Cardiac septum (tissue), 1 donor: ENCODE measurements at regions not wholly inside any gene's neighbourhood (a gene's known extent, or its start where the extent isn't known, plus 50 kb on each side); places are given as distances from the start of the nearest gene placed in this dataset.
"Not testable (repeated sequence)": the region's sequence is repeated elsewhere in the genome, so short reads cannot be mapped to it uniquely, and the experiment has no call there.

Source experiments
- DNase-seq: peaks from one replicate; pipeline ENCODE4 v3.0.0-alpha.2; 2020; ENCODE audit warnings: low spot score
- intact Hi-C: fragments of 100-400 bp; cut with DNase I; formaldehyde crosslinking; loops from one replicate; pipeline ENCODE4 v1.14.0; 2022
- donor health status: DM: no; HTN: no; CAD: no.

GRCh38 chr18:70621710-70622109, 332.9 kb downstream of the SOCS6 start:
- intact Hi-C loops, result no loop called here
- DNase-seq, result no peak

- DNase-seq, result no peak
- intact Hi-C loops, result no loop called here
Measured at GRCh38 chr18:70620837-70621612, 332.2 kb downstream of the SOCS6 start.

- DNase-seq, result no peak
- intact Hi-C loops, result no loop called here
Measured at GRCh38 chr18:70617020-70617763, 328.3 kb downstream of the SOCS6 start.

- DNase-seq, result no peak
- intact Hi-C loops, result no loop called here
Measured at GRCh38 chr18:70600225-70600925, 311.5 kb downstream of the SOCS6 start.

GRCh38 chr18:70598406-70598805, 309.6 kb downstream of the SOCS6 start:
- intact Hi-C loops, result no loop called here
- no peak for DNase-seq

- intact Hi-C loops, result no loop called here
- no peak for DNase-seq
Measured at GRCh38 chr18:70582981-70583380, 294.1 kb downstream of the SOCS6 start.

GRCh38 chr18:70578480-70578879, 289.6 kb downstream of the SOCS6 start:
- DNase-seq, result no peak
- intact Hi-C loops, result no loop called here

GRCh38 chr18:70577023-70577420, 288.2 kb downstream of the SOCS6 start:
- no peak for DNase-seq
- intact Hi-C loops, result no loop called here

GRCh38 chr18:70576276-70577022, 287.6 kb downstream of the SOCS6 start:
- intact Hi-C loops, result no loop called here
- no peak for DNase-seq

- intact Hi-C loops, DNase-seq: not testable (repeated sequence)
Measured at GRCh38 chr18:70574951-70575350, 286.1 kb downstream of the SOCS6 start.

- intact Hi-C loops, DNase-seq: not testable (repeated sequence)
Measured at GRCh38 chr18:70569647-70570046, 280.8 kb downstream of the SOCS6 start.

GRCh38 chr18:70559446-70559845, 270.6 kb downstream of the SOCS6 start:
- no peak for DNase-seq
- intact Hi-C loops, result no loop called here

- intact Hi-C loops, result no loop called here
- DNase-seq, result no peak
Measured at GRCh38 chr18:70558371-70558770, 269.5 kb downstream of the SOCS6 start.

- no peak for DNase-seq
- intact Hi-C loops, result no loop called here
Measured at GRCh38 chr18:70554854-70555445, 266.1 kb downstream of the SOCS6 start.

GRCh38 chr18:70553936-70554260, 265.1 kb downstream of the SOCS6 start:
- no peak for DNase-seq
- intact Hi-C loops, result no loop called here

GRCh38 chr18:70553245-70553935, 264.5 kb downstream of the SOCS6 start:
- DNase-seq, result no peak
- intact Hi-C loops, result no loop called here

GRCh38 chr18:70536370-70537062, 247.7 kb downstream of the SOCS6 start:
- intact Hi-C loops, result no loop called here
- DNase-seq, result no peak

GRCh38 chr18:70535041-70535440, 246.2 kb downstream of the SOCS6 start:
- intact Hi-C loops, result no loop called here
- no peak for DNase-seq
